Fibroblast of mammary gland (primary cell): ENCODE measurements at regions not wholly inside any gene's neighbourhood (a gene's known extent, or its start where the extent isn't known, plus 50 kb on each side); places are given as distances from the start of the nearest gene placed in this dataset.

Experiments used
- DNase-seq: peaks from one replicate; pipeline ENCODE4 v3.0.0-alpha.2; 2010; ENCODE audit warnings: low read depth
- H3K4me3 ChIP-seq: 2 replicates; pipeline ENCODE4 v1.5.1; 2011; ENCODE audit warnings: low read depth, mild to moderate bottlenecking, low read length, moderate library complexity; ENCODE audit not compliant: control insufficient read depth
- TF ChIP-seq, protein P1 (sequence below): conservative IDR thresholded peaks from 2 replicates; pipeline ENCODE4 v1.5.1; 2011; ENCODE audit warnings: low read depth, low read length, inconsistent platforms; ENCODE audit not compliant: control insufficient read depth, insufficient read depth

DNA sequence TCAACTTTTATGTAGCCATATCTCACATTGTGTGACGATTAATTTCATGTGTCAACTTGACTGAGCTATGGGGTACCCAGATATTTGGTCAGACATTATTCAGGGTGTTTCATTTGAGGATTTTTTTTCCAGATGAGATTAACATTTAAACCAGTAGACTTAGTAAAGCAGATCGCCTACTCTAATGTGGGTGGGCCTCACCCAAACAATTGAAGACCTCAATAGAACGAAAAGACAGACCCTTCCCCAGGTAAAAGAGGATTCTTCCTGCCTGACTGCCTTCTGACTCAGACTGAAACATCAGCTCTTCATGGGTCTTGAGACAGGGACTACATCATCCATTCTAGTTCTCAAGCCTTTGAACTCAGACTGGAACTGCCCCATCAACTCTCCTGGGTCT is 231.7 kb upstream of the SASH1 start:
- DNase-seq: no peak
- TF ChIP-seq, protein P1, sequence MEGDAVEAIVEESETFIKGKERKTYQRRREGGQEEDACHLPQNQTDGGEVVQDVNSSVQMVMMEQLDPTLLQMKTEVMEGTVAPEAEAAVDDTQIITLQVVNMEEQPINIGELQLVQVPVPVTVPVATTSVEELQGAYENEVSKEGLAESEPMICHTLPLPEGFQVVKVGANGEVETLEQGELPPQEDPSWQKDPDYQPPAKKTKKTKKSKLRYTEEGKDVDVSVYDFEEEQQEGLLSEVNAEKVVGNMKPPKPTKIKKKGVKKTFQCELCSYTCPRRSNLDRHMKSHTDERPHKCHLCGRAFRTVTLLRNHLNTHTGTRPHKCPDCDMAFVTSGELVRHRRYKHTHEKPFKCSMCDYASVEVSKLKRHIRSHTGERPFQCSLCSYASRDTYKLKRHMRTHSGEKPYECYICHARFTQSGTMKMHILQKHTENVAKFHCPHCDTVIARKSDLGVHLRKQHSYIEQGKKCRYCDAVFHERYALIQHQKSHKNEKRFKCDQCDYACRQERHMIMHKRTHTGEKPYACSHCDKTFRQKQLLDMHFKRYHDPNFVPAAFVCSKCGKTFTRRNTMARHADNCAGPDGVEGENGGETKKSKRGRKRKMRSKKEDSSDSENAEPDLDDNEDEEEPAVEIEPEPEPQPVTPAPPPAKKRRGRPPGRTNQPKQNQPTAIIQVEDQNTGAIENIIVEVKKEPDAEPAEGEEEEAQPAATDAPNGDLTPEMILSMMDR: no peak

DNA sequence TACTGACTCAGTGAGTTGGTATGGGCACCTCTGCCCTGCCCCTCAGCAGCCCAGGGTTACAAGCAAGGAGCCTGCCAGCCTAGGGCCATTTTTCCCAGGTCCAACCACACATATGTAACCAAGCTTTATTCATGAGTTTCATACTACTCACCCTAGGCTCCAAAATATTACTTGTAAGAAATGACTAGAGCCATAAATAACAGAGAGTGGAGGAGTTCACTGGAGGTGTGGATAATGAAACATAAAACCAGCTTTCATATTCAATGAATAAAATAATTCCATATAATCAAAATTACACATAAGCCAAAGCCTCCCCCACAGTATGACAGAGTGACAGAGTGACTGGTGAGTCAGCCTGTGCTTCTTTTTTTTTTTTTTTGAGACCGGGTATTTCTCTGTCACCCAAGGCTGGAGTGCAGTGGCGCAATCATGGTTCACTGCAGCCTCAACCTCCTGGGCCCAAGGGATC is 229.8 kb upstream of the SASH1 start:
- no peak for DNase-seq
- TF ChIP-seq, protein P1: no peak
- H3K4me3 ChIP-seq: no peak overlapping the region

More for the DNA sequence above, 231.7 kb upstream of the SASH1 start:
- H3K4me3 ChIP-seq: no peak overlapping the region

DNA sequence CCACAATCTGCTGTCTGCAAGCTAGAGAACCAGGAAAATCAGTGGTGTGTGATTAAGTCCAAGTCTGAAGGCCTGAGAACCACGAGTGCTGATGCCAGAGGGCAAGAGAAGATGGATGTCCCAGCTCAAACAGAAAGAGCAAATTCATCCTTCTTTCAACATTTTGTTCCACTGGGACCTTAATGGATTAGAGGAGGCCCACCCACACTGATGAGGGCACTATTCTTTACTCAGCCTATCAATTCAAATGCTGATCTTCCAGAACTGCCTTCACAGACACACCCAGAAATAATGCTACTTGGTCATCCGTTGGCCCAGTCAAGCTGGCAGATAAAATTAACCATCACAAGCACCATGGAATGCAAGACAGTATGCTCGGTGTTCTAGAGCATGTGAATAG is 226.6 kb upstream of the SASH1 start:
- TF ChIP-seq, protein P1: no peak
- no peak overlapping the region for H3K4me3 ChIP-seq
- no peak for DNase-seq

DNA sequence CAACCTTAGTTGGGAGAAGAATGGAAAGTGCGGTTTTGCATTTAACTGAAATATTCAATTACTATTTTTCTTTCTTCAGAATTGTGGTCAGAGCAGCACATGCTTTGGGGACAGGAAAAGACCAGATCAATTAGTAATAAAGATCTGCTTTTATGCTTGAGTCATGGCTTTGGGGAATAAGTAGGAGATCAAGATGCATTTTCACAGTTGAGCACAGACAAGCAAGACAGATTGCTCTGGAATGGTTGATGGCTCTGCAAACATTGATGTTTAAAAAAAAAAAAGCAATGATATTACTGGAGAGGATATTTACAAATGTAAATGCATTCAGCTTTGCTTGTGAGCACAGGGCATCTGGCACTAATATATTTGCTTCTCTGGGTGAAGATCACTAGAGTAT is 224.4 kb upstream of the SASH1 start:
- DNase-seq: no peak
- TF ChIP-seq, protein P1: no peak
- H3K4me3 ChIP-seq: no peak overlapping the region

- TF ChIP-seq, protein P1: no peak
- DNase-seq: no peak
- H3K4me3 ChIP-seq: no peak overlapping the region
These were observed 214.5 kb upstream of the SASH1 start for GRCh38 chr6:148128014-148128730.

DNA sequence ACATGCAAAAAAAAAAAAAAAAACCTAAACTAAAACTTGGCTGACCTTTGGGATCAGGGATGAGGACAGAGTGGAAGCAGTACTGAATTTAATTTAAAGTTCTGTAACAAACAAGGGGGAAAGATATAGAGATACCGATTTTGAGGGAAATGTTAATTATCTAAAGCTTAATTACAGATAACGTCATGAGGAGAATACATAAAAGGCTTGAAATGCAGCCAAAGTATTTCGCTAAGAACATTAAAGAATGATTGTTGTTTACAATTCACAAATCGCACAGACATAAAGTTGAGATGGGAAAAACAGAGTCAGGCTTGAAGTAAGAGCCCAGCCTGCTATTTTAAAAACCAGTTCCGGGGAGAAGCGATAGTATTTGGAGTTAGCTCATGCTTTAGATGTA is 208.0 kb upstream of the SASH1 start:
- DNase-seq: no peak
- TF ChIP-seq, protein P1: no peak
- H3K4me3 ChIP-seq: no peak overlapping the region
